Nephron (organoid): ENCODE measurements at regions not wholly inside any gene's neighbourhood (a gene's known extent, or its start where the extent isn't known, plus 50 kb on each side); places are given as distances from the start of the nearest gene placed in this dataset.

Experiments used
- H3K27ac Mint-ChIP-seq, 3 experiments: 2 replicates each; pipeline ENCODE4 v1.8.0; 2020; ENCODE audit warnings: mixed read lengths in 3 of 3, mild to moderate bottlenecking in 2 of 3, moderate library complexity in 1 of 3
- H3K27me3 Mint-ChIP-seq: 2 replicates; pipeline ENCODE4 v1.8.0; 2021; ENCODE audit warnings: low read depth, mild to moderate bottlenecking, moderate library complexity, mixed read lengths
- H3K36me3 Mint-ChIP-seq: 2 replicates; pipeline ENCODE4 v1.8.0; 2020; ENCODE audit warnings: low read depth, mixed read lengths
- H3K4me1 Mint-ChIP-seq: 2 replicates; pipeline ENCODE4 v1.8.0; 2020; ENCODE audit warnings: mixed read lengths
- H3K4me3 Mint-ChIP-seq, 3 experiments: 2 replicates each; pipeline ENCODE4 v1.8.0; 2020; ENCODE audit warnings: mild to moderate bottlenecking in 3 of 3, mixed read lengths in 3 of 3, moderate library complexity in 2 of 3
- H3K9me3 Mint-ChIP-seq: 2 replicates; pipeline ENCODE4 v1.8.0; 2020; ENCODE audit warnings: mixed read lengths
- CTCF ChIP-seq, 3 experiments: fragments of 200-600 bp; sonication (generic); IDR thresholded peaks; one replicate each; pipeline ENCODE4 v1.5.0; 2021; ENCODE audit warnings: antibody characterized with exemption in 3 of 3; ENCODE audit not compliant: unreplicated experiment in 3 of 3

- H3K4me3 Mint-ChIP-seq = no peak overlapping the region
- H3K4me1 Mint-ChIP-seq = no peaks in the 10 kb centered on the region
- no peaks in the 10 kb centered on the region for H3K27me3 Mint-ChIP-seq
- H3K9me3 Mint-ChIP-seq = no peaks in the 10 kb centered on the region
- no peaks in the 10 kb centered on the region for H3K36me3 Mint-ChIP-seq
- no peak for TF ChIP-seq CTCF (IDR thresholded peaks at IDR 0.05; ENCODE audit: unreplicated experiment in 3 of 3)
- no peak overlapping the region for H3K27ac Mint-ChIP-seq
Observed at GRCh38 chr3:78070188-78070587, 1030.3 kb downstream of the ROBO2 start.

GRCh38 chr3:78076379-78076778, 1036.5 kb downstream of the ROBO2 start:
- no peak overlapping the region for H3K4me3 Mint-ChIP-seq
- H3K9me3 Mint-ChIP-seq = no peaks in the 10 kb centered on the region
- H3K4me1 Mint-ChIP-seq = peaks cover 13% of the 10 kb centered on the region
- no peaks in the 10 kb centered on the region for H3K27me3 Mint-ChIP-seq
- peak overlapping the region; percentile 3 to 48 (median 34) for H3K27ac Mint-ChIP-seq
- no peak for TF ChIP-seq CTCF (IDR thresholded peaks at IDR 0.05; ENCODE audit: unreplicated experiment in 3 of 3)
- H3K36me3 Mint-ChIP-seq = no peaks in the 10 kb centered on the region

GRCh38 chr3:78077178-78077577, 1037.3 kb downstream of the ROBO2 start:
- H3K27me3 Mint-ChIP-seq = no peaks in the 10 kb centered on the region
- H3K9me3 Mint-ChIP-seq = no peaks in the 10 kb centered on the region
- peaks cover 13% of the 10 kb centered on the region for H3K4me1 Mint-ChIP-seq
- H3K27ac Mint-ChIP-seq = no peak overlapping the region
- no peaks in the 10 kb centered on the region for H3K36me3 Mint-ChIP-seq
- no peak overlapping the region for H3K4me3 Mint-ChIP-seq
- no peak for TF ChIP-seq CTCF (IDR thresholded peaks at IDR 0.05; ENCODE audit: unreplicated experiment in 3 of 3)

- no peaks in the 10 kb centered on the region for H3K9me3 Mint-ChIP-seq
- no peaks in the 10 kb centered on the region for H3K36me3 Mint-ChIP-seq
- no peak overlapping the region for H3K27ac Mint-ChIP-seq
- no peak overlapping the region for H3K4me3 Mint-ChIP-seq
- TF ChIP-seq CTCF (IDR thresholded peaks at IDR 0.05; ENCODE audit: unreplicated experiment in 3 of 3) = no peak
- peaks cover 13% of the 10 kb centered on the region for H3K4me1 Mint-ChIP-seq
- no peaks in the 10 kb centered on the region for H3K27me3 Mint-ChIP-seq
Observed at GRCh38 chr3:78077842-78078241, 1037.9 kb downstream of the ROBO2 start.

GRCh38 chr3:78079514-78079913, 1039.6 kb downstream of the ROBO2 start:
- TF ChIP-seq CTCF (IDR thresholded peaks at IDR 0.05; ENCODE audit: unreplicated experiment in 3 of 3) = no peak
- H3K4me1 Mint-ChIP-seq = peaks cover 13% of the 10 kb centered on the region

GRCh38 chr3:78086150-78086549, 1046.3 kb downstream of the ROBO2 start:
- no peak for TF ChIP-seq CTCF (IDR thresholded peaks at IDR 0.05; ENCODE audit: unreplicated experiment in 3 of 3)
- Mint-ChIP-seq H3K36me3 (no peaks in the 10 kb centered on the region), H3K27ac (no peak overlapping the region), H3K4me1 (peaks cover 5% of the 10 kb centered on the region), H3K27me3 (no peaks in the 10 kb centered on the region), H3K4me3 (no peak overlapping the region), H3K9me3 (peaks cover 10% of the 10 kb centered on the region)

More at GRCh38 chr3:78079514-78079913, 1039.6 kb downstream of the ROBO2 start:
- Mint-ChIP-seq H3K27ac (no peak overlapping the region), H3K27me3 (no peaks in the 10 kb centered on the region), H3K9me3 (peaks cover 6% of the 10 kb centered on the region), H3K36me3 (no peaks in the 10 kb centered on the region), H3K4me3 (no peak overlapping the region)
